ENCODE measurements at regions not wholly inside any gene's neighbourhood (a gene's known extent, or its start where the extent isn't known, plus 50 kb on each side); places are given as distances from the start of the nearest gene placed in this dataset.

- H3K79me2 ChIP-seq (replicated peaks; ENCODE audit: insufficient read depth, low read length) = no peaks in the 10 kb centered on the region
- H3K27me3 ChIP-seq (ENCODE audit: insufficient read depth, low read depth, low read length) = no peaks in the 10 kb centered on the region
- TF ChIP-seq, protein P1, sequence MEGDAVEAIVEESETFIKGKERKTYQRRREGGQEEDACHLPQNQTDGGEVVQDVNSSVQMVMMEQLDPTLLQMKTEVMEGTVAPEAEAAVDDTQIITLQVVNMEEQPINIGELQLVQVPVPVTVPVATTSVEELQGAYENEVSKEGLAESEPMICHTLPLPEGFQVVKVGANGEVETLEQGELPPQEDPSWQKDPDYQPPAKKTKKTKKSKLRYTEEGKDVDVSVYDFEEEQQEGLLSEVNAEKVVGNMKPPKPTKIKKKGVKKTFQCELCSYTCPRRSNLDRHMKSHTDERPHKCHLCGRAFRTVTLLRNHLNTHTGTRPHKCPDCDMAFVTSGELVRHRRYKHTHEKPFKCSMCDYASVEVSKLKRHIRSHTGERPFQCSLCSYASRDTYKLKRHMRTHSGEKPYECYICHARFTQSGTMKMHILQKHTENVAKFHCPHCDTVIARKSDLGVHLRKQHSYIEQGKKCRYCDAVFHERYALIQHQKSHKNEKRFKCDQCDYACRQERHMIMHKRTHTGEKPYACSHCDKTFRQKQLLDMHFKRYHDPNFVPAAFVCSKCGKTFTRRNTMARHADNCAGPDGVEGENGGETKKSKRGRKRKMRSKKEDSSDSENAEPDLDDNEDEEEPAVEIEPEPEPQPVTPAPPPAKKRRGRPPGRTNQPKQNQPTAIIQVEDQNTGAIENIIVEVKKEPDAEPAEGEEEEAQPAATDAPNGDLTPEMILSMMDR (IDR thresholded peaks at IDR 0.05; ENCODE audit: poor library complexity, severe bottlenecking) = no peak
- TF ChIP-seq EP300 (conservative IDR thresholded peaks at IDR 0.05; ENCODE audit: poor library complexity, severe bottlenecking) = no peak
- TF ChIP-seq POLR2AphosphoS5 (IDR thresholded peaks at IDR 0.05) = no peak
- no peak for TF ChIP-seq REST (IDR thresholded peaks at IDR 0.05; ENCODE audit: borderline replicate concordance)
- TF ChIP-seq EZH2 (IDR thresholded peaks at IDR 0.05; ENCODE audit: borderline replicate concordance, insufficient read depth, low read length, poor library complexity, severe bottlenecking) = no peak
- no peak for TF ChIP-seq TAF1 (IDR thresholded peaks at IDR 0.05; ENCODE audit: low read depth)
- no peak for TF ChIP-seq RAD21 (conservative IDR thresholded peaks at IDR 0.05)
- no peak for TF ChIP-seq SMC3 (conservative IDR thresholded peaks at IDR 0.05; ENCODE audit: poor library complexity)
Measured at GRCh38 chr1:38190983-38191382, 144.4 kb upstream of the POU3F1 start.

GRCh38 chr1:38187552-38187951, 141.0 kb upstream of the POU3F1 start:
- Histone ChIP-seq H2AFZ (ENCODE audit: low read depth, low read length) (no peak overlapping the region), H3F3A (ENCODE audit: insufficient read depth, low read length, poor library complexity, severe bottlenecking) (peaks cover 1% of the 10 kb centered on the region), H3K4me2 (ENCODE audit: low read length) (no peak overlapping the region), H3K9ac (ENCODE audit: low read length) (no peak overlapping the region), H3K79me2 (replicated peaks; ENCODE audit: insufficient read depth, low read length) (no peaks in the 10 kb centered on the region), H4K20me1 (ENCODE audit: insufficient read depth) (no peaks in the 10 kb centered on the region), H3K27ac (ENCODE audit: low read length) (no peak overlapping the region), H3K9me2 (ENCODE audit: insufficient read depth, low read length) (no peaks in the 10 kb centered on the region), H3K4me3 (ENCODE audit: low read length) (no peak overlapping the region), H3K36me3 (ENCODE audit: insufficient read depth, low read length) (no peaks in the 10 kb centered on the region), H3K27me3 (ENCODE audit: insufficient read depth, low read depth, low read length) (no peaks in the 10 kb centered on the region), H3K9me3 (ENCODE audit: low read length) (no peaks in the 10 kb centered on the region)
- TF ChIP-seq EZH2 (IDR thresholded peaks at IDR 0.05; ENCODE audit: borderline replicate concordance, insufficient read depth, low read length, poor library complexity, severe bottlenecking) (no peak), POLR2AphosphoS5 (IDR thresholded peaks at IDR 0.05) (no peak), RAD21 (conservative IDR thresholded peaks at IDR 0.05) (no peak), MXI1 (conservative IDR thresholded peaks at IDR 0.05; ENCODE audit: poor library complexity, severe bottlenecking) (no peak), SMC3 (conservative IDR thresholded peaks at IDR 0.05; ENCODE audit: poor library complexity) (no peak), TAF1 (IDR thresholded peaks at IDR 0.05; ENCODE audit: low read depth) (no peak), EP300 (conservative IDR thresholded peaks at IDR 0.05; ENCODE audit: poor library complexity, severe bottlenecking) (no peak), REST (IDR thresholded peaks at IDR 0.05; ENCODE audit: borderline replicate concordance) (no peak)
- TF ChIP-seq, protein P1 (IDR thresholded peaks at IDR 0.05; ENCODE audit: poor library complexity, severe bottlenecking) = no peak

More at GRCh38 chr1:38190983-38191382, 144.4 kb upstream of the POU3F1 start:
- no peak overlapping the region for H3K4me2 ChIP-seq (ENCODE audit: low read length)
- H4K20me1 ChIP-seq (ENCODE audit: insufficient read depth) = no peaks in the 10 kb centered on the region
- H3K36me3 ChIP-seq (ENCODE audit: insufficient read depth, low read length) = no peaks in the 10 kb centered on the region
- no peak overlapping the region for H3K27ac ChIP-seq (ENCODE audit: low read length)
- peaks cover 7% of the 10 kb centered on the region for H3F3A ChIP-seq (ENCODE audit: insufficient read depth, low read length, poor library complexity, severe bottlenecking)
- no peaks in the 10 kb centered on the region for H3K9me2 ChIP-seq (ENCODE audit: insufficient read depth, low read length)
- H3K4me3 ChIP-seq (ENCODE audit: low read length) = no peak overlapping the region
- no peak overlapping the region for H2AFZ ChIP-seq (ENCODE audit: low read depth, low read length)
- no peaks in the 10 kb centered on the region for H3K9me3 ChIP-seq (ENCODE audit: low read length)
- no peak overlapping the region for H3K9ac ChIP-seq (ENCODE audit: low read length)

All from neural cell (in vitro differentiated cells).